Nephron progenitor cell (in vitro differentiated cells): ENCODE measurements at regions not wholly inside any gene's neighbourhood (a gene's known extent, or its start where the extent isn't known, plus 50 kb on each side); places are given as distances from the start of the nearest gene placed in this dataset.
"Not testable (repeated sequence)": the region's sequence is repeated elsewhere in the genome, so short reads cannot be mapped to it uniquely, and the experiment has no call there.

Experiments used
- DNase-seq: peaks from one replicate; pipeline ENCODE4 v3.0.0; 2021
- H3K27ac Mint-ChIP-seq: 2 replicates; pipeline ENCODE4 v1.8.0; 2021; ENCODE audit warnings: mild to moderate bottlenecking, moderate library complexity, mixed read lengths
- H3K27me3 Mint-ChIP-seq: 2 replicates; pipeline ENCODE4 v1.8.0; 2021; ENCODE audit warnings: mild to moderate bottlenecking, low read depth, mixed read lengths; ENCODE audit not compliant: poor library complexity
- H3K36me3 Mint-ChIP-seq: 2 replicates; pipeline ENCODE4 v1.8.0; 2021; ENCODE audit warnings: low read depth, mixed read lengths
- H3K4me1 Mint-ChIP-seq: 2 replicates; pipeline ENCODE4 v1.8.0; 2021; ENCODE audit warnings: mixed read lengths
- H3K4me3 Mint-ChIP-seq: 2 replicates; pipeline ENCODE4 v1.8.0; 2021; ENCODE audit warnings: mild to moderate bottlenecking, moderate library complexity, mixed read lengths
- H3K9me3 Mint-ChIP-seq: 2 replicates; pipeline ENCODE4 v1.8.0; 2021; ENCODE audit warnings: mild to moderate bottlenecking, moderate library complexity, mixed read lengths

GRCh38 chr14:19052977-19053376 lies 85.7 kb downstream of the POTEM start:
- DNase-seq, H3K27me3 Mint-ChIP-seq, H3K4me3 Mint-ChIP-seq, H3K27ac Mint-ChIP-seq, H3K9me3 Mint-ChIP-seq, H3K36me3 Mint-ChIP-seq, H3K4me1 Mint-ChIP-seq: not testable (repeated sequence)

GRCh38 chr14:19053426-19054050 lies 86.3 kb downstream of the POTEM start:
- H3K27me3 Mint-ChIP-seq, H3K4me1 Mint-ChIP-seq, H3K27ac Mint-ChIP-seq, H3K4me3 Mint-ChIP-seq, DNase-seq, H3K36me3 Mint-ChIP-seq, H3K9me3 Mint-ChIP-seq: not testable (repeated sequence)

GRCh38 chr14:19054108-19054721 lies 87.0 kb downstream of the POTEM start:
- not testable (repeated sequence) for H3K4me1 Mint-ChIP-seq, H3K36me3 Mint-ChIP-seq, H3K27ac Mint-ChIP-seq, DNase-seq, H3K9me3 Mint-ChIP-seq, H3K27me3 Mint-ChIP-seq, H3K4me3 Mint-ChIP-seq

- not testable (repeated sequence) for H3K36me3 Mint-ChIP-seq, H3K27me3 Mint-ChIP-seq, DNase-seq, H3K27ac Mint-ChIP-seq, H3K9me3 Mint-ChIP-seq, H3K4me3 Mint-ChIP-seq, H3K4me1 Mint-ChIP-seq
These were observed 87.7 kb downstream of the POTEM start for GRCh38 chr14:19054934-19055333.

- not testable (repeated sequence) for H3K4me3 Mint-ChIP-seq, H3K27me3 Mint-ChIP-seq, DNase-seq, H3K4me1 Mint-ChIP-seq, H3K27ac Mint-ChIP-seq, H3K36me3 Mint-ChIP-seq, H3K9me3 Mint-ChIP-seq
These were observed 91.8 kb downstream of the POTEM start for GRCh38 chr14:19059066-19059465.

GRCh38 chr14:19061689-19062450 lies 94.6 kb downstream of the POTEM start:
- not testable (repeated sequence) for H3K27ac Mint-ChIP-seq, H3K4me3 Mint-ChIP-seq, H3K9me3 Mint-ChIP-seq, H3K4me1 Mint-ChIP-seq, DNase-seq, H3K27me3 Mint-ChIP-seq, H3K36me3 Mint-ChIP-seq

GRCh38 chr14:19068957-19069356 lies 101.7 kb downstream of the POTEM start:
- not testable (repeated sequence) for H3K36me3 Mint-ChIP-seq, H3K27me3 Mint-ChIP-seq, DNase-seq, H3K4me3 Mint-ChIP-seq, H3K4me1 Mint-ChIP-seq, H3K9me3 Mint-ChIP-seq, H3K27ac Mint-ChIP-seq

GRCh38 chr14:19072518-19072917 lies 105.3 kb downstream of the POTEM start:
- H3K4me1 Mint-ChIP-seq, H3K9me3 Mint-ChIP-seq, DNase-seq, H3K36me3 Mint-ChIP-seq, H3K27me3 Mint-ChIP-seq, H3K4me3 Mint-ChIP-seq, H3K27ac Mint-ChIP-seq: not testable (repeated sequence)

- H3K4me3 Mint-ChIP-seq, H3K4me1 Mint-ChIP-seq, H3K27ac Mint-ChIP-seq, H3K36me3 Mint-ChIP-seq, H3K9me3 Mint-ChIP-seq, DNase-seq, H3K27me3 Mint-ChIP-seq: not testable (repeated sequence)
These were observed 121.4 kb downstream of the POTEM start for GRCh38 chr14:19088632-19089031.

GRCh38 chr14:19093227-19093626 lies 126.0 kb downstream of the POTEM start:
- DNase-seq, H3K27me3 Mint-ChIP-seq, H3K36me3 Mint-ChIP-seq, H3K4me3 Mint-ChIP-seq, H3K27ac Mint-ChIP-seq, H3K4me1 Mint-ChIP-seq: not testable (repeated sequence)
- H3K9me3 Mint-ChIP-seq, result peaks cover 11% of the 10 kb centered on the region

- not testable (repeated sequence) for H3K27ac Mint-ChIP-seq, H3K36me3 Mint-ChIP-seq
These were observed 127.5 kb downstream of the POTEM start for GRCh38 chr14:19094731-19095130.

GRCh38 chr14:19095167-19095566 lies 127.9 kb downstream of the POTEM start:
- not testable (repeated sequence) for H3K4me1 Mint-ChIP-seq, H3K4me3 Mint-ChIP-seq, H3K27ac Mint-ChIP-seq, DNase-seq, H3K27me3 Mint-ChIP-seq, H3K36me3 Mint-ChIP-seq
- peaks cover 12% of the 10 kb centered on the region for H3K9me3 Mint-ChIP-seq

More at GRCh38 chr14:19094731-19095130, 127.5 kb downstream of the POTEM start:
- H3K4me1 Mint-ChIP-seq, DNase-seq, H3K4me3 Mint-ChIP-seq, H3K27me3 Mint-ChIP-seq: not testable (repeated sequence)
- peaks cover 11% of the 10 kb centered on the region for H3K9me3 Mint-ChIP-seq

- peaks cover 17% of the 10 kb centered on the region for H3K9me3 Mint-ChIP-seq
- not testable (repeated sequence) for H3K27me3 Mint-ChIP-seq, H3K36me3 Mint-ChIP-seq, H3K27ac Mint-ChIP-seq, H3K4me1 Mint-ChIP-seq, DNase-seq, H3K4me3 Mint-ChIP-seq
These were observed 129.2 kb downstream of the POTEM start for GRCh38 chr14:19096467-19096866.

- H3K4me3 Mint-ChIP-seq, DNase-seq, H3K27me3 Mint-ChIP-seq, H3K36me3 Mint-ChIP-seq, H3K4me1 Mint-ChIP-seq, H3K27ac Mint-ChIP-seq: not testable (repeated sequence)
- H3K9me3 Mint-ChIP-seq, result peaks cover 20% of the 10 kb centered on the region
These were observed 129.6 kb downstream of the POTEM start for GRCh38 chr14:19096876-19097275.

- H3K4me3 Mint-ChIP-seq, DNase-seq, H3K36me3 Mint-ChIP-seq, H3K27ac Mint-ChIP-seq, H3K4me1 Mint-ChIP-seq, H3K27me3 Mint-ChIP-seq: not testable (repeated sequence)
- H3K9me3 Mint-ChIP-seq, result peaks cover 22% of the 10 kb centered on the region
These were observed 130.1 kb downstream of the POTEM start for GRCh38 chr14:19097306-19097705.
